WERI-Rb-1 (cell line): ENCODE measurements at regions not wholly inside any gene's neighbourhood (a gene's known extent, or its start where the extent isn't known, plus 50 kb on each side); places are given as distances from the start of the nearest gene placed in this dataset.
"Not testable (repeated sequence)": the region's sequence is repeated elsewhere in the genome, so short reads cannot be mapped to it uniquely, and the experiment has no call there.

Experiments used
- DNase-seq: peaks from one replicate; pipeline ENCODE4 v3.0.0-alpha.2; 2020
- H3K27ac ChIP-seq: fragments of 250-450 bp; sonication (Bioruptor Pico); 2 replicates; pipeline ENCODE4 v1.5.1; 2020; ENCODE audit warnings: mild to moderate bottlenecking, moderate library complexity
- H3K27me3 ChIP-seq: fragments of 250-450 bp; sonication (Bioruptor Pico); 2 replicates; pipeline ENCODE4 v1.5.1; 2021; ENCODE audit warnings: mild to moderate bottlenecking, low read depth, moderate library complexity; ENCODE audit not compliant: insufficient read depth, severe bottlenecking
- H3K36me3 ChIP-seq: fragments of 250-450 bp; sonication (Bioruptor Pico); 2 replicates; pipeline ENCODE4 v1.5.1; 2020; ENCODE audit warnings: mild to moderate bottlenecking, moderate library complexity
- H3K4me3 ChIP-seq: 2 replicates; pipeline ENCODE4 v1.5.1; 2011; ENCODE audit warnings: low read depth, mild to moderate bottlenecking, control low read depth, low read length
- H3K9me3 ChIP-seq: fragments of 250-450 bp; sonication (Bioruptor Pico); 2 replicates; pipeline ENCODE4 v1.5.1; 2021; ENCODE audit warnings: mild to moderate bottlenecking, moderate library complexity; ENCODE audit not compliant: severe bottlenecking
- CTCF ChIP-seq: IDR thresholded peaks from 2 replicates; pipeline ENCODE4 v1.5.1; 2011; ENCODE audit warnings: low read depth, mild to moderate bottlenecking, control low read depth, inconsistent platforms, low read length

- peak; percentile 73 for TF ChIP-seq CTCF
- H3K4me3 ChIP-seq, result no peak overlapping the region
- H3K36me3 ChIP-seq, result no peaks in the 10 kb centered on the region
- no peak overlapping the region for H3K27ac ChIP-seq
- DNase-seq, result peak; percentile 23
- no peaks in the 10 kb centered on the region for H3K9me3 ChIP-seq
- H3K27me3 ChIP-seq, result peaks cover 3% of the 10 kb centered on the region
Measured at GRCh38 chrX:47723689-47724088, 64.7 kb upstream of the UXT start.

GRCh38 chrX:47723083-47723482 is 64.1 kb upstream of the UXT start:
- DNase-seq, result no peak
- Histone ChIP-seq H3K27me3 (peaks cover 3% of the 10 kb centered on the region), H3K36me3 (no peaks in the 10 kb centered on the region), H3K9me3 (no peaks in the 10 kb centered on the region), H3K27ac (no peak overlapping the region), H3K4me3 (no peak overlapping the region)
- TF ChIP-seq CTCF, result no peak

GRCh38 chrX:47722260-47722659 is 63.3 kb upstream of the UXT start:
- H3K9me3 ChIP-seq, result no peaks in the 10 kb centered on the region
- H3K4me3 ChIP-seq, result no peak overlapping the region
- no peak overlapping the region for H3K27ac ChIP-seq
- TF ChIP-seq CTCF, result no peak
- H3K27me3 ChIP-seq, result peaks cover 3% of the 10 kb centered on the region
- DNase-seq, result no peak
- no peaks in the 10 kb centered on the region for H3K36me3 ChIP-seq

GRCh38 chrX:47715078-47715477 is 56.1 kb upstream of the UXT start:
- not testable (repeated sequence) for H3K27ac ChIP-seq, H3K9me3 ChIP-seq, H3K27me3 ChIP-seq, H3K36me3 ChIP-seq, DNase-seq, H3K4me3 ChIP-seq

- H3K27me3 ChIP-seq, H3K9me3 ChIP-seq, H3K4me3 ChIP-seq, DNase-seq, H3K27ac ChIP-seq, H3K36me3 ChIP-seq: not testable (repeated sequence)
Measured at GRCh38 chrX:47712675-47713074, 53.7 kb upstream of the UXT start.

GRCh38 chrX:47710252-47710651 is 51.3 kb upstream of the UXT start:
- H3K36me3 ChIP-seq, result no peaks in the 10 kb centered on the region

More at GRCh38 chrX:47710252-47710651, 51.3 kb upstream of the UXT start:
- no peak for TF ChIP-seq CTCF
- Histone ChIP-seq H3K27me3 (no peaks in the 10 kb centered on the region), H3K4me3 (no peak overlapping the region), H3K9me3 (no peaks in the 10 kb centered on the region), H3K27ac (no peak overlapping the region)
- DNase-seq, result no peak
